Endothelial cell (in vitro differentiated cells): ENCODE measurements at regions not wholly inside any gene's neighbourhood (a gene's known extent, or its start where the extent isn't known, plus 50 kb on each side); places are given as distances from the start of the nearest gene placed in this dataset.

Experiments used
- DNase-seq: peaks from one replicate; pipeline ENCODE4 v3.0.0; 2021; ENCODE audit warnings: low spot score
- H3K27ac Mint-ChIP-seq: one replicate; pipeline ENCODE4 v1.8.0; 2021; ENCODE audit warnings: mixed read lengths, inconsistent platforms; ENCODE audit not compliant: unreplicated experiment
- H3K27me3 Mint-ChIP-seq: one replicate; pipeline ENCODE4 v1.8.0; 2021; ENCODE audit warnings: mild to moderate bottlenecking, moderate library complexity, mixed read lengths, inconsistent platforms; ENCODE audit not compliant: unreplicated experiment
- H3K36me3 Mint-ChIP-seq: one replicate; pipeline ENCODE4 v1.8.0; 2021; ENCODE audit warnings: mild to moderate bottlenecking, low read depth, mixed read lengths, inconsistent platforms; ENCODE audit not compliant: unreplicated experiment
- H3K4me1 Mint-ChIP-seq: one replicate; pipeline ENCODE4 v1.8.0; 2021; ENCODE audit warnings: mild to moderate bottlenecking, mixed read lengths, inconsistent platforms; ENCODE audit not compliant: unreplicated experiment
- H3K4me3 Mint-ChIP-seq: one replicate; pipeline ENCODE4 v1.8.0; 2021; ENCODE audit warnings: mild to moderate bottlenecking, mixed read lengths, inconsistent platforms; ENCODE audit not compliant: unreplicated experiment
- H3K9me3 Mint-ChIP-seq: one replicate; pipeline ENCODE4 v1.8.0; 2021; ENCODE audit warnings: mixed read lengths, inconsistent platforms; ENCODE audit not compliant: unreplicated experiment
- CTCF ChIP-seq: fragments of 200-600 bp; sonication (generic); IDR thresholded peaks from one replicate; pipeline ENCODE4 v1.5.0; 2021; ENCODE audit warnings: antibody characterized with exemption; ENCODE audit not compliant: unreplicated experiment

GRCh38 chr2:139600166-139600565 lies 820.0 kb upstream of the NXPH2 start:
- Mint-ChIP-seq H3K36me3 (no peaks in the 10 kb centered on the region), H3K27ac (no peak overlapping the region), H3K4me3 (no peak overlapping the region), H3K9me3 (no peaks in the 10 kb centered on the region), H3K4me1 (no peaks in the 10 kb centered on the region), H3K27me3 (no peaks in the 10 kb centered on the region)
- TF ChIP-seq CTCF = no peak
- DNase-seq = no peak

- Mint-ChIP-seq H3K9me3 (no peaks in the 10 kb centered on the region), H3K36me3 (no peaks in the 10 kb centered on the region), H3K27ac (no peak overlapping the region), H3K4me1 (no peaks in the 10 kb centered on the region), H3K4me3 (no peak overlapping the region), H3K27me3 (no peaks in the 10 kb centered on the region)
- DNase-seq = no peak
- no peak for TF ChIP-seq CTCF
These were observed 804.9 kb upstream of the NXPH2 start for GRCh38 chr2:139585101-139585500.

- no peak overlapping the region for H3K4me3 Mint-ChIP-seq
- no peak for TF ChIP-seq CTCF
- DNase-seq = no peak
- H3K4me1 Mint-ChIP-seq = peaks cover 13% of the 10 kb centered on the region
- no peak overlapping the region for H3K27ac Mint-ChIP-seq
- H3K36me3 Mint-ChIP-seq = no peaks in the 10 kb centered on the region
- no peaks in the 10 kb centered on the region for H3K9me3 Mint-ChIP-seq
- H3K27me3 Mint-ChIP-seq = no peaks in the 10 kb centered on the region
These were observed 794.2 kb upstream of the NXPH2 start for GRCh38 chr2:139574371-139574770.

- Mint-ChIP-seq H3K27ac (no peak overlapping the region), H3K4me3 (no peak overlapping the region), H3K9me3 (no peaks in the 10 kb centered on the region), H3K27me3 (no peaks in the 10 kb centered on the region), H3K36me3 (no peaks in the 10 kb centered on the region), H3K4me1 (no peaks in the 10 kb centered on the region)
- no peak for TF ChIP-seq CTCF
- DNase-seq = no peak
These were observed 776.6 kb upstream of the NXPH2 start for GRCh38 chr2:139556789-139557188.

GRCh38 chr2:139550873-139551272 lies 770.7 kb upstream of the NXPH2 start:
- H3K9me3 Mint-ChIP-seq = no peaks in the 10 kb centered on the region
- DNase-seq = no peak
- no peaks in the 10 kb centered on the region for H3K27me3 Mint-ChIP-seq
- H3K36me3 Mint-ChIP-seq = no peaks in the 10 kb centered on the region
- no peaks in the 10 kb centered on the region for H3K4me1 Mint-ChIP-seq
- no peak for TF ChIP-seq CTCF
- H3K27ac Mint-ChIP-seq = no peak overlapping the region
- no peak overlapping the region for H3K4me3 Mint-ChIP-seq
